ENCODE measurements at regions not wholly inside any gene's neighbourhood (a gene's known extent, or its start where the extent isn't known, plus 50 kb on each side); places are given as distances from the start of the nearest gene placed in this dataset.
A peak's percentile ranks its signal among the peaks of the same experiment; 100 is the strongest.
"Not testable (repeated sequence)": the region's sequence is repeated elsewhere in the genome, so short reads cannot be mapped to it uniquely, and the experiment has no call there.

DNA sequence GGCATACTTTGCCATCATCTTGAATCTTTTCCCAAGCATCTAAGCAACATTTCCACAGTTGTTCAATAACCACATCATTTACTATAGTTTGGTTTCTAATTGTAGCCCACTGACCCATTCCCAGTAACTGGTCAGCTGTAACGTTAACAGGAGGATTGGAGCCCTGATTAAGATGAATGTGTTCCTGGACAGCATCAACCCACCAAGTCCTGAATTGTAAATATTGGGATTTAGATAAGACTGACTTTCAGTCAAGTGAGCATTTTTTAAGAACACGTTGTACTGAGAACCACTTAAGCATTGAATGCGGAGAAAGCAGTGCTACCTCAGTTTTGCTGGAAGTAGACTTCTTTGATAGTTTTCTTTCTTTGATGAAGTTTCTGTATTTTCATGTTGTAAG is 53.3 kb upstream of the ARL4D start:
- not testable (repeated sequence) for DNase-seq (ENCODE audit: low read depth in 2 of 2)

DNA sequence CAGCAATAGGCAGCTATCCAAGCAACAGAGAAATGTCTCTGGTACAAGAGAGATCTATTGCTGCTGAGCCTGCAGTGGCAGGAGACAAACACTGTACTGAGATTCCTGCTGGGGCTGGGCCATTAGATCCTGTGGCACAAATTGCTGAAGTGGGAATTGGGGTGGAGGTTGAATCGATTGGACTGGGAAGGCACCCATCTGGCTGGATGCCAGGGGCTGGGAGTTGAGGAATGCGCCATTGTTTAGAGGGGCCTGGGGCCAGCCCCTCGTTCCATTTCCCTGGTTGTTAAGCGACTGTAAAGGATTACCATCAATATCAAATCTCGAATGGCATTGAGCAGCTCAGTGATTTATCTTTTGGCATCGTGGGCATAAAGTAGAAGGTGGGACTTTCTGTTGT is 54.1 kb upstream of the ARL4D start:
- DNase-seq (ENCODE audit: low read depth in 2 of 2), result no peak

DNA sequence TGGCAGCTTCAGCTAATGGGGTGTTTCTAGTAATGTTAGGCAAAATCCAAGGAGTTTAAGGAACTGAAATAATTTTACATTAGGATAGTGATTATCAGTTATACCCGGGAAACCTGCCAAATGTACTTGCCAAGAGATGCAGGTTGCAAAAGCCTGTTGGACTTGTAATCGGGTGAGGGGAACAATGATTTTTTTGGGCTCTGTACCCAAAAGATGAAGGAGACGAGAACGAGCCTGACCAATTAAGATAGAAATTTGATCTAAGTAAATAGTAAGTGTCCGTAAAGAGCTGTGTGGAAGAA is 56.3 kb upstream of the ARL4D start:
- no peak for DNase-seq (ENCODE audit: low read depth in 2 of 2)

DNA sequence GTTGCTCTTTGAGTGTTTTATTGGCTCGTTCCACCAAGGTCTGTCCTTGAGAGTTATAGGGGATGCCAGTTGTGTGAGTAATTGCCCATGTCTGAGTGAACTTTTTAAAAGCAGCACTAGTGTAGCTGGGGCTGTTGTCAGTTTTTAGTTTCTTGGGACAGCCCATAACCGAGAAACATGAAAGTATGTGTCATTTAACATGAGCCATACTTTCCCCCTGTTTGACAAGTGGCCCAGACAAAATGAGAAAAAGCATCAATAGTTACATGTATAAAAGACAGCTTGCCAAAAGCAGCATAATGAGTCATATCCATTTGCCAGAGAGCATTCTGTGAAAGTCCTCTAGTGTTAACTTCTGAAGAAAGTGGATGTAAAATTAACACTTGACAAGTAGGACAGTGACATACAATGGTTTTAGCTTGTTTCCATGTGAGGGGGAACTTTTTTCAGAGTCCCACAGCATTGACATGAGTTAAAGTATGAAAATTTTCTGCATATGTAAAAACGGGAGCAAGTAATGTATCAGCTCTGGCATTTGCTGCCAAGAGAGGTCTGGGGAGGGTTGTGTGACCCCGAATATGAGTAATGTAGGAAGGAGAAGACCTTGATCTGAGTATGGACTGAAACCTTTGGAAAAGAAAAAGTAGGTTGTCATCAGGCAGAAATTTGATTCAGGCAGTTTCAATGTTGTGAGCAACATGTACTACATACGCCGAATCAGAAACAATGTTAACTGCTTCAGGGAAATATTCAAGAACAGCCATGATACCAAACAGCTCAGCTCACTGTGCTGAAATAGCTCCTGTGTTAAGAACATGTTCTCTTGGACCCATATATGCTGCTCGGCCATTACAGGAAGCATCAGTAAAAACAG is 56.8 kb upstream of the ARL4D start:
- DNase-seq (ENCODE audit: low read depth in 2 of 2), result no peak

DNA sequence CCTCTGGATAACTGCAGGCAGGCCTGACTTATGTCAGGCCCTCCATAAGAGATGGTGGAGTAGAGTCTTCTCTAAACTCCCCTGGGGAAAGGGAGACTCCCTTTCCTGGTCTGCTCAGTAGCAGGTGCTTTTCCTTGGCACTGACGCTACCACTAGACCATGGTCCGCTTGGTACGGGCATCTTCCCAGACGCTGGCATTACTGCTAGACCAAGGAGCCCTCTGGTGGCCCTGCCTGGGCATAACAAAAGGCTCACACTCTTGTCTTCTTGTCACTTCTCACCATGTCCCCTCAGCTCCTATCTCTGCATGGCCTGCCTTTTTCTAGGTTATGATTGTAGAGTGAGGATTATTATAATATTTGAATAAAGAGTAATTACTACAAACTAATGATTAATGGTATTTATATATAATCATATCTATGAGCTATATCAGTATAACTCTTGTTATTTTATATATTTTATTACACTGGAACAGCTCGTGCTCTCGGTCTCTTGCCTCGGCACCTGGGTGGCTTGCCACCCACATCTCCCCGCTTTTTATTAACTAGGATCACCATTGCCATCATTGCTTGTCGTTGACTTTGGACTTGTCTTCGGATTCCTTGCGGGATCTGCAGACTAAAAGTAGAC is 59.8 kb upstream of the ARL4D start:
- DNase-seq (ENCODE audit: low read depth in 2 of 2), result peak in 1 of 2 donors; percentile 41

DNA sequence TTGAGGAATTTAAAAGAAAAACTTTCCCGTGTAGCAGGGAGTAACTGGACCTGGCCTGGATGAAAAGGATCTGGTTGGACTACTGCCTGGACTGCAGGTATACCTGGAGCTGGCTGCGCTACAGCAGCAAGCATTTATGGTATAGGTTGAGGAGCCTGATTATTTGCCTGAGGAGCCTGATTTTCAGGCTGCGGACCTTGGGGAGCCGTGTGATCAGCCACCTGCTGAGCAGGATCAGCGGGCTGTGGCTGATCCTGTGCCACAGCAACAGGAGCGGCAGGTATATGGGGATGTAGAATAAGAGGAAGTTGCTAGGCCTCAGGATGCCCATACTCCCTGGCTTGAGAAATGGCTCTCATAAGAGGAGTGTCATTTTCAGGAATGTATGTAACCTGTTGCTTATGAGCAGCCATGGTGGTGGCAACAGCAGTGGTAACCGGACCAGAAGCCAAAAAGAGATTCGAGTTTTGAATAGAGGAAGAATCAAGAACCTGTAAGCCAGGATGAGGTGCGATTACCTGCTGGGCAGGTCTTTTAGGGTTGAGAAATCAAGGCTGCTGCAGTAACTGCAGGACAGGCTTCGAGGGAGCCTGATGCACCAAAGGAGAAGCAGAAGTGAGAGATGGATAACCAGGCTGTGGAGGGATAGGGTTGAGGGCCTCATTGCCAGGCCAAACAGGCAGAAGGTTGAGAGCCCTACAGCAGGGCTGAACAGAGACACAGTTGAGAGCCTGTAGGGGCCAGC is 60.9 kb upstream of the ARL4D start:
- no peak for DNase-seq (ENCODE audit: low read depth in 2 of 2)

DNA sequence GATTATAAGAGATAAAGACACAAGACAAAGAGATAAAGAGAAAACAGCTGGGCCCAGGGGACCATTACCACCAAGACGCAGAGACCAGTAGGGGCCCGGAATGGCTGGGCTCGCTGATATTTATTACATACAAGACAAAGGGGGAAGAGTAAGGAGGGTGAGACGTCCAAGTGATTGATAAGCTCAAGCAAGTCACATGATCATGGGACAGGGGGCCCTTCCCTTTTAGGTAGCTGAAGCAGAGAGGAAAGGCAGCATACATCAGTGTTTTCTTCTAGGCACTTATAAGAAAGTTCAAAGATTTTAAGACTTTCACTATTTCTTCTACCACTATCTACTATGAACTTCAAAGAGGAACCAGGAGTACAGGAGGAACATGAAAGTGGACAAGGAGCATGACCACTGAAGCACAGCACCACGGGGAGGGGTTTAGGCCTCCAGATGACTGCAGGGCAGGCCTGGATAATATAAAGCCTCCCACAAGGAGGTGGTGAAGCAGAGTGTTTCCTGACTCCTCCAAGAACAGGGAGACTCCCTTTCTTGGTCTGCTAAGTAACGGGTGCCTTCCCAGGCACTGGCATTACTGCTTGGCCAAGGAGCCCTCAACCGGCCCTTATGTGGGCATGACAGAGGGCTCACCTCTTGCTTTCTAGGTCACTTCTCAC is 63.9 kb upstream of the ARL4D start:
- no peak for DNase-seq (ENCODE audit: low read depth in 2 of 2)

DNA sequence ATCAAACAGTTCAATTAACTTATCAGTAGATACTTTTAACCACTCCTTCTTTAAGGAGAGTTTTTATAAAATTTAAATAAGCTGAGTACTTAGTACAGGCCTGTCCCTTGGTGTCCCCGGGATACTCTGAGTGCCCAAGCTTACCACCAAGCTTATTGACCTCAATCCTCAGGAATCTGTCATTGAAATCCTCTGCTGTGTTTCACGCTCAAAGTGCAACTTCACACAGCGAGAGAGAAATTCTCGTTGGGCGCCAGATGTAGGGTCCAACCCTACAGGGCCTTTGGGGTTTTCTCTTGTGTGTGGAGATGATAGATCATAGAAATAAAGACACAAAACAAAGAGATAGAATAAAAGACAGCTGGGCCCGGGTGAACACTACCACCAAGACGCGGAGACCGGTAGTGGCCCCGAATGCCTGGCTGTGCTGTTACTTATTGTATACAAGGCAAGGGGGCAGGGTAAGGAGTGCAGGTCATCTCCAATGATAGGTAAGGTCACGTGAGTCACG is 65.3 kb upstream of the ARL4D start:
- DNase-seq (ENCODE audit: low read depth in 2 of 2), result no peak

DNA sequence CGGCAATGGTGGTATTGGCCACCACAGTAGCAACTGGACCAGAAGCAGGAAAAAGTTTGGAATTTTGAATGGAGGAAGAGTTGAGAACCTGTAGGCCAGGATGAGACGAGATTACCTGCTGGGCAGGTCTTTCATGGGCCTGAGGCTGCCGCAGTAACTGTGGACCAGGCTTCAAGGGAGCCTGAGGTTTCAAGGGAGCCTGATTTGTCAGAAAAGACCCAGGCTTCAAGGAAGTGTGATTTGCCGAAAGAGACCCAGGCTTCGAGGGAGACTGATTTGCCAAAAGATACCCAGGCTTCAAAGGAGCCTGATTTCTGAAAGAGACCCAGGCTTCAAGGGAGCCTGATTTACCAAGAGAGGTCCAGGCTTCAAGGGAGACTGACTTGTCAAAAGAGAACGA is 66.6 kb upstream of the ARL4D start:
- no peak for DNase-seq (ENCODE audit: low read depth in 2 of 2)

DNA sequence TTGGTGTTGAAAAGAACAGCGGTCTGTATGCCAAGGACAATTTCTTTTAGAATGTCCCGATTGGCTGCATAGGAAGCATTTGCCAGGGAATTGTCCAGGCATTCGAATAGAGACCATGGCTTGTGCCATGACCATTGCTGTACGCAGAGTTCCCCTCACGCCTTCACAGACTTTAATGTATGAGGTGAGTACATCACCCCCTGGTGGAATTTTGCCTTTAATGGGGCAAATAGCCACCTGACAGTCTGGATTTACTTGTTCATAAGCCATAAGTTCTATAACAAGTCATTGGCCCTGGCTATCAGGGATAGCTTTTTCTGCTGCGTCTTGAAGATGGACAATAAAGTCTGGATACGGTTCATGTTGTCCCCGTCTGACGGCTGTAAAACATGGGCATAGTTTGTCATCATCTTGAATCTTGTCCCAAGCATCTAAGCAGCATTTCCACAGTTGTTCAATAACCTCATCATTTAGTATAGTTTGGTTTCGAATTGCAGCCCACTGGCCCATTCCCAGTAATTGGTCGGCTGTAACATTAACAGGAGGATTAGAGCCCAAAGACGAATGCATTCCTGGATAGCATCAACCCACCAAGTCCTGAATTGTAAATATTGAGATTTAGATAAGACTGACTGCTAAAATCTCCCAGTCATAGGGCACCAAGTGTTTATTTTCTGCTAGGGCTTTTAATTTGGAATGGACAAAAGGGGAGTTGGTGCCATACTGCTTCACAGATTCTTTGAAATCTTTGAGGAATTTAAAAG is 67.7 kb upstream of the ARL4D start:
- no peak for DNase-seq (ENCODE audit: low read depth in 2 of 2)

DNA sequence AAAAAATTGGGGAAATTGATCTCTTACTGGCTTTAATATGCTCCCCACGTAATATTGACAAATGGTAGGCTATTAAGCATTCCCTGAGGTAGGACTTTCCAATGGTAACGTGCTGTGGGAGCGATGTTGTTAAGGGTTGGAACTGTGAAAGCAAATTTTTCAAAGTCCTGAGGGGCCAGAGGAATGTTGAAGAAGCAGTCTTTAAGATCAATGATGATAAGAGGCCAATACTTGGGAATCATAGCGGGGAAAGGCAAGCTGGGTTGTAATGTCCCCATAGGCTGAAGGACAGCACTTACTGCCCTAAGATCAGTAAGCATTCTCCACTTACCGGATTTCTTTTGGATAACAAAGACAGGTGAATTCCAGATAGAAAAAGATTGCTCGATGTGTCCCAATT is 69.6 kb upstream of the ARL4D start:
- DNase-seq (ENCODE audit: low read depth in 2 of 2), result no peak

DNA sequence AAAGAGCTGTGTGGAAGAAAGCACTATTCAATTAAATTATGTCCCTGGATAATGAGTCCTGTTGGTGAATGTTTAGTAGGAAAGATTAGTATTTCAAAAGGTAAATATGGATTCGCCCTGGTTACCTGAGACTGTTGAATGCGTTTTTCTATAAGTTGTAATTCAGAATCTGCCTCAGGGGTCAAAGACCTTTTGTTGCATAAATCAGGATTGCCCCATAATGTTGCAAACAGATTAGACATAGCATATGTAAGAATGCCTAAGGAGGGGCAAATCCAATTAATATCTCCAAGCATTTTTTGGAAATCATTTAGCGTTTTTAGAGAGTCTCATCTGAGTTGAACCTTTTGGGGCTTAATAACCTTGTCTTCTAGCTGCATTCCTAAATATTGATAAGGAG is 70.1 kb upstream of the ARL4D start:
- no peak for DNase-seq (ENCODE audit: low read depth in 2 of 2)

DNA sequence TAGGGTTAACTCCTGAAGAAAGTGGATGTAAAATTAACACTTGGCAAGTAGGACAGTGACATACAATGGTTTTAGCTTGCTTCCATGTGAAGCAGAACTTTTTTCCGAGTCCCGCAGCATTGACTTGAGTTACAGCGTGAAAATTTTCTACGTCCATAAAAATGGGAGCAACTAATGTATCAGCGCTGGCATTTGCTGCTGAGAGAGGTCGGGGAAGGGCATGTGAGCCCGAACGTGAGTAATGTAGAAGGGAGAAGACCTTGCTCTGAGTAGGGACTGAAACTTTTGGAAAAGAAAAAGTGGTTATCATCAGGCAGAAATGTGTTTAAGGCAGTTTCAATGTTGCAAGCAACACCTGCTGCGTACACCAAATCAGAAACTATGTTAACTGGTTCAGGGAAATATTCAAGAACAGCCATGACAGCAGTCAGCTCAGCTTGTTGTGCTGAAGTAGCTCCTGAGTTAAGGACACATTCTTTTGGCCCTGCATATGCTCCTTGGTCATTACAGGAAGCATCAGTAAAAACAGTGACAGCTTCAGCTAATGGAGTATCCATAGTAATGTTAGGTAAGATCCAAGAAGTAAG is 70.9 kb upstream of the ARL4D start:
- no peak for DNase-seq (ENCODE audit: low read depth in 2 of 2)

DNA sequence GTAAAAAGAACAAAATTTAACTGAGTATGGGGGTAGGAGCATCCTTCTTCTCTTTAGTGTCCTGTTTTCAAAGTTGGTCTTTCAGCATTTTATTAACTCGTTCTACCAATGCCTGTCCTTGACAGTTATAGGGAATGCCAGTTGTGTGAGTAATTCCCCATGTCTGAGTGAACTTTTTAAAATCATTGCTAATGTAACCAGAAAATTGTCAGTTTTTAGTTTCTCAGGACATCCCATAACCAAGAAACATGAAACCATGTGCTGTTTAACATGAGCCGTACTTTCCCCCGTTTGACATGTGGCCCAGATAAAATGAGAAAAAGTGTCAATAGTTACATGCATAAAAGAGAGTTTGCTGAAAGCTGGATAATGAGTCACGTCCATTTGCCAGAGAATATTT is 71.4 kb upstream of the ARL4D start:
- no peak for DNase-seq (ENCODE audit: low read depth in 2 of 2)

DNA sequence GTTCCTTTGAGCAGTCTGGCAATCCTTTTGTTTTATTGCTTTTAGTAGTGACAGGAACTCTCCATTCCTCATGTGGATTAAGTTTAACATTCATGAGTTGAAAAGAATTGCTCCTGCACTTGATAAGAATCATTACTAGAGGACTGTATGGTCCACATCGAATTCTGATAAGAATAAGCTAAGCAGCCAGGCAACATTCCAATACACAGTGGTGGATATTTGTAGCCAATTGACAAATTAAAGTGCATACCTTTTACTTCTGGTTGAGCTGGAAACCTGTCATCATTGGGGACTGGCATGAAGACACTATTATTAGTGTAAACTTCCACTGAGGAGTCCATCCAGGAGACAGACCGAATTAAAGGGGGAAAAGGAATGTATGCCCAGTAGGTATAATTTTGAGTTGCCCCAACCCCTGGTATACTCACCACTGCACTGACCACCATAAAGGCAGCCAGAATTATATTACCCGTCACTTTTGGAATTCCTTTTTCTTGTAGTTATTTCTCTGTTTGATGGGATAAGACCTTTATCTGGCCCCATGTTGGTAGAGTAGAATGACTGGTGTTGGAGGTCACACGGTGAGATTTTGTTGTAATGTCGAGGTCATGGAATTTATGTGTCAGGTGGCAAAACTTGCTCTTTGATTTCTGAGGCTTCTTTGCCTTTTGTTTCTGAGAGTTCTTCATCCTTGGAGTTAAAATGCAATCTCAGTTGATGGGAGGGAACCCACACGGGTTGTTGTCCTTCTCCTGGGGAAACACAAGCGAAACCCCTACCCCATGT is 72.1 kb upstream of the ARL4D start:
- DNase-seq (ENCODE audit: low read depth in 2 of 2), result no peak

DNA sequence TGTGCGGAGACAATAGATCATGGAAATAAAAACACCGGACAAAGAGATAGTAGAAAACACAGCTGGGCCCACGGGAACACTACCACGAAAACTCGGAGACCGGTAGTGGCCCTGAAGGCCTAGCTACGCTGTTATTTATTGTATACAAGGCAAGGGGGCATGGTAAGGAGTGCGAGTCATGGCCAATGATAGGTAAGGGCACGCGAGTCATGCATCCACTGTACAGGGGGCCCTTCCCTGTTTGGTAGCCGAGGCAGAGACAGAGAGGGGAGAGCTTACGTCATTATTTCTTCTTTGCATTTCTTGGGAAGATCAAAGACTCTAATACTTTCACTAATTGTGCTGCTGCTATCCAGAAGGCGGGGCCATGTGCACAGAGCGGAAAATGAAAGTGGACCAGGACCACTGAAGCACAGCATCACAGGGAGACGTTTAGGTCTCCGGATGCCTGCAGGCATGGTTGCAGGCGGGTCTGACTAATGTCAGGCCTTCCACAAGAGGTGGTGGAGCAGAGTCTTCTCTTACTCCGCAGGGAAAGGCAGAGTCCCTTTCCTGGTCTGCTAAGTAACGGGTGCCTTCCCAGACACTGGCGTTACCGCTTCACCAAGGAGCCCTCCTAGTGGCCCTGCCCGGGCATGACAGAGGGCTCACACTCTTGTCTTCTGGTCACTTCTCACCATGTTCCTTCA is 74.4 kb upstream of the ARL4D start:
- DNase-seq (ENCODE audit: low read depth in 2 of 2), result no peak

DNA sequence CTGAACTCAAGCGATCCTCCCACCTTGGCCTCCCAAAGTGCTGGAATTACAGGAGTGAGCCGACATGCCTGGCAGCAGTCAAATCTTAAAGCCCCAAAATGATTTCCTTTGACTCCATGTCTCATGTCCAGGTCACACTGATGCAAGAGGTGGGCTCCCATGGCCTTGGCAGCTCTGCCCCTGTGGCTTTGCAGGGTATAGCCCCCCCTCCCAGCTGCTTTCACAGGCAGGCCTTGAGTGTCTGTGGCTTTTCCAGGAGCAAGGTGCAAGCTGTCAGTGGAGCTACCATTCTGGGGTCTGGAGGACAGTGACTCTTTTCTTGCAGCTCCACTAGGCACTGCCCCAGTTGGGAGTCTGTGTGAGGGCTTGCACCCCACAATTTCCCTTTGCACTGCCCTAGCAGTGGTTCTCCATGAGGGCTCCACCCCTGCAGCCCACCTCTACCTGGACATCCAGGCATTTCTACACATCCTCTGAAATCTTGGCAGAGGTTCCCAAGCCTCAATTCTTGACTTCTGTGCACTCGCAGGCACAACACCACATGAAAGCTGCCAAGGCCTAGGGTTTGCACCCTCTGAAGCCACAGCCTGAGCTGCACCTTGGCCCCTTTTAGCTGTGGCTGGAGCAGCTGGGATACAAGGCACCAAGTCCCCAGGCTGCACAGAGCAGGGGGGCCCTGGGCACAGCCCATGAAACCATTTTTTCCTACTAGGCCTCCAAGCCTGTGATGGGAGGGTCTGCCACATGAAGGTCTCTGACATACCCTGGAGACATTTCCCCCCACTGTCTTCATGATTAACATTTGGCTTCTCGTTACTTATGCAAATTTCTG is 79.3 kb upstream of the ARL4D start:
- no peak for DNase-seq (ENCODE audit: low read depth in 2 of 2)

DNA sequence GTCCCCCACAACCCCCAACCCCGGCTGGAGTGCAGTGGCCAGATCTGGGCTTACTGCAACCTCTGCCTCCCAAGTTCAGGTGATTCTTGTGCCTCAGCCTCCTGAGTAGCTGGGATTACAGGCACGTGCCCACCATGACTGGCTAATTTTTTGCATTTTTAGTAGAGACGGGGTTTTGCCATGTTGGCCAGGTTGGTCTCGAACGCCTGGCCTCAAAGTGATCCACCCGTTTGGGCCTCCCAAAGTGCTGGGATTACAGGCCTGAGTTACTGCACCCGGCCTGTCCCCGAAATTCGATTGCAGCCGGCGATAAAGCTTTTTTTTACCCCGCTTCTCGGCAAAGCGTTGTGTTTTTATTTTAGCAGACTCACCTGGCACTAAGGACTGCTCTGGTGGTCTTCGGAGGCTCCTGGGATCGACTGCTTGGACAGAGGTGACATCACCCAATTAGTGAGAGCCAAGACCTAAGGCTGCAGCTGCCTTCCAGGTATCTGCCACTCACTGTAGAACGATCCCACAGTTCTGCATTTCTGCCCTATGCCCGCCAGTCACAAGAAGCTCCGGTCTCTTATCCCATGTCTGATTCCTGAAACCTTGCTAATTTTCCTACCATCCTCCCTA is 82.2 kb upstream of the ARL4D start:
- no peak for DNase-seq (ENCODE audit: low read depth in 2 of 2)

Data from stimulated activated CD8-positive, alpha-beta memory T cell treated with anti-CD3 and anti-CD28 coated beads, Interleukin-15, amount 100 ng/mL, for 4 hours (primary cell).